ENCODE measurements at regions not wholly inside any gene's neighbourhood (a gene's known extent, or its start where the extent isn't known, plus 50 kb on each side); places are given as distances from the start of the nearest gene placed in this dataset.

GRCh38 chr2:155010925-155011324 lies 312.4 kb downstream of the KCNJ3 start:
- ChIA-PET CTCF (no interaction called here), POLR2A (no interaction called here)
- no peak overlapping the region for H2AFZ ChIP-seq (ENCODE audit: insufficient read depth, low read depth, low read length, poor library complexity, severe bottlenecking)
- intact Hi-C loops (cut with micrococcal nuclease) = no loop called here
- no peaks in the 10 kb centered on the region for H3K36me3 ChIP-seq (replicated peaks in 1 of 2; ENCODE audit: control extremely low read depth in 1 of 2, control insufficient read depth in 1 of 2, extremely low read depth in 1 of 2, insufficient read depth in 2 of 2, low read length in 1 of 2)
- H3K27ac Mint-ChIP-seq = no peak overlapping the region
- no peak overlapping the region for H3K4me2 ChIP-seq (replicated peaks; ENCODE audit: low read depth, low read length, poor library complexity, severe bottlenecking)
- TF ChIP-seq CTCF (IDR thresholded peaks at IDR 0.05) = no peak
- no peak for TF ChIP-seq EZH2 (IDR thresholded peaks at IDR 0.05; ENCODE audit: borderline replicate concordance, insufficient read depth, low read depth, low read length, poor library complexity, severe bottlenecking)
- no peaks in the 10 kb centered on the region for H3K27me3 ChIP-seq (replicated peaks in 1 of 4; ENCODE audit: control extremely low read depth in 1 of 4, control insufficient read depth in 3 of 4, insufficient read depth in 4 of 4, low read length in 3 of 4)
- WGBS (ENCODE audit: insufficient coverage) = no CpG with 5 or more reads among the region's 2 CpGs
- no peaks in the 10 kb centered on the region for H4K20me1 ChIP-seq (ENCODE audit: control insufficient read depth, insufficient read depth, low read length, poor library complexity, severe bottlenecking)
- no peaks in the 10 kb centered on the region for H3K4me1 Mint-ChIP-seq
- H3K27me3 Mint-ChIP-seq = no peaks in the 10 kb centered on the region
- no peak overlapping the region for H3K4me3 Mint-ChIP-seq
- peaks cover 0 to 1% (median 0%) of the 10 kb centered on the region in 3 donors for H3K9me3 ChIP-seq (ENCODE audit: control extremely low read depth in 1 of 3, control insufficient read depth in 2 of 3, insufficient read depth in 1 of 3, low read length in 2 of 3)
- H3K9ac ChIP-seq (ENCODE audit: low read length) = no peak overlapping the region
- peaks cover 6% of the 10 kb centered on the region for H3K9me3 Mint-ChIP-seq (ENCODE audit: insufficient read depth)
- no peak overlapping the region for H3K4me3 ChIP-seq (ENCODE audit: control extremely low read depth in 1 of 5, extremely low read depth in 1 of 5, insufficient read depth in 1 of 5, low read depth in 2 of 5, low read length in 4 of 5)
- no peaks in the 10 kb centered on the region for H3K4me1 ChIP-seq (ENCODE audit: control insufficient read depth in 2 of 2, insufficient read depth in 2 of 2, low read length in 2 of 2)
- no peaks in the 10 kb centered on the region for H3K79me2 ChIP-seq (ENCODE audit: control insufficient read depth, insufficient read depth, low read length)
- DNase-seq (no peak), ATAC-seq (ENCODE audit: low read depth) (no peak)
- H3K27ac ChIP-seq (ENCODE audit: low read length in 2 of 2) = no peak overlapping the region

GRCh38 chr2:154995361-154995760 lies 296.9 kb downstream of the KCNJ3 start:
- H3K36me3 ChIP-seq (replicated peaks in 1 of 2; ENCODE audit: control extremely low read depth in 1 of 2, control insufficient read depth in 1 of 2, extremely low read depth in 1 of 2, insufficient read depth in 2 of 2, low read length in 1 of 2) = no peaks in the 10 kb centered on the region
- no peaks in the 10 kb centered on the region for H3K27me3 Mint-ChIP-seq
- ChIA-PET POLR2A (no interaction called here), CTCF (no interaction called here)
- intact Hi-C loops (cut with micrococcal nuclease) = no loop called here
- no peaks in the 10 kb centered on the region for H3K79me2 ChIP-seq (ENCODE audit: control insufficient read depth, insufficient read depth, low read length)
- no peak overlapping the region for H3K27ac ChIP-seq (ENCODE audit: low read length in 2 of 2)
- H2AFZ ChIP-seq (ENCODE audit: insufficient read depth, low read depth, low read length, poor library complexity, severe bottlenecking) = no peak overlapping the region
- no peak overlapping the region for H3K4me3 ChIP-seq (ENCODE audit: control extremely low read depth in 1 of 5, extremely low read depth in 1 of 5, insufficient read depth in 1 of 5, low read depth in 2 of 5, low read length in 4 of 5)
- no peaks in the 10 kb centered on the region for H3K4me1 Mint-ChIP-seq
- peaks cover 2% of the 10 kb centered on the region for H3K9me3 Mint-ChIP-seq (ENCODE audit: insufficient read depth)
- no peak for TF ChIP-seq CTCF (IDR thresholded peaks at IDR 0.05)
- no peak for TF ChIP-seq EZH2 (IDR thresholded peaks at IDR 0.05; ENCODE audit: borderline replicate concordance, insufficient read depth, low read depth, low read length, poor library complexity, severe bottlenecking)
- H3K27ac Mint-ChIP-seq = no peak overlapping the region
- no peak overlapping the region for H3K4me3 Mint-ChIP-seq
- H3K9me3 ChIP-seq (ENCODE audit: control extremely low read depth in 1 of 3, control insufficient read depth in 2 of 3, insufficient read depth in 1 of 3, low read length in 2 of 3) = peaks cover 0 to 2% (median 0%) of the 10 kb centered on the region in 3 donors
- no peaks in the 10 kb centered on the region for H3K27me3 ChIP-seq (replicated peaks in 1 of 4; ENCODE audit: control extremely low read depth in 1 of 4, control insufficient read depth in 3 of 4, insufficient read depth in 4 of 4, low read length in 3 of 4)
- WGBS (ENCODE audit: insufficient coverage) = no CpG with 5 or more reads among the region's 2 CpGs
- H4K20me1 ChIP-seq (ENCODE audit: control insufficient read depth, insufficient read depth, low read length, poor library complexity, severe bottlenecking) = no peaks in the 10 kb centered on the region
- ATAC-seq (ENCODE audit: low read depth) (no peak), DNase-seq (no peak)
- H3K9ac ChIP-seq (ENCODE audit: low read length) = no peak overlapping the region
- no peak overlapping the region for H3K4me2 ChIP-seq (replicated peaks; ENCODE audit: low read depth, low read length, poor library complexity, severe bottlenecking)
- no peaks in the 10 kb centered on the region for H3K4me1 ChIP-seq (ENCODE audit: control insufficient read depth in 2 of 2, insufficient read depth in 2 of 2, low read length in 2 of 2)

All from B cell (primary cell).